H1 (cell line): ENCODE measurements at regions not wholly inside any gene's neighbourhood (a gene's known extent, or its start where the extent isn't known, plus 50 kb on each side); places are given as distances from the start of the nearest gene placed in this dataset.
A peak's percentile ranks its signal among the peaks of the same experiment; 100 is the strongest.

Source experiments
- CTCF ChIA-PET: fragments of 300-600 bp; sonication (Branson Sonifier 250); formaldehyde crosslinking; loops from one replicate; lab custom pipeline; 2021; ENCODE audit not compliant: partially characterized antibody; lab: Charles Lee
- POLR2A ChIA-PET: fragments of 300-600 bp; sonication (Branson Sonifier 250); formaldehyde crosslinking; loops from one replicate; lab custom pipeline; 2021; ENCODE audit warnings: inconsistent platforms; ENCODE audit not compliant: partially characterized antibody; lab: Charles Lee
- DNase-seq, 2 experiments: peaks; one replicate each; pipeline versions ENCODE4 v3.0.0 to v3.0.0-alpha.2; 2010 to 2022; ENCODE audit warnings: low spot score in 2 of 2, low read depth in 1 of 2, mixed read lengths in 1 of 2
- FAIRE-seq: peaks from 2 replicates; lab custom pipeline; 2011; peaks lifted over from hg19 to GRCh38; lab: Jason Lieb, UNC
- H2AFZ ChIP-seq: 2 replicates; pipeline ENCODE4 v1.8.1; 2012; ENCODE audit warnings: low read length, inconsistent platforms
- H2AK5ac ChIP-seq: 2 replicates; pipeline ENCODE4 v1.6.1; 2013; ENCODE audit warnings: low read depth, low read length
- H2BK120ac ChIP-seq: replicated peaks from 2 replicates; pipeline ENCODE3; 2013; ENCODE audit warnings: low read depth, low read length, inconsistent platforms
- H2BK12ac ChIP-seq: 2 replicates; pipeline ENCODE4 v1.6.1; 2013; ENCODE audit warnings: low read depth, low read length
- H2BK15ac ChIP-seq: 2 replicates; pipeline ENCODE4 v1.6.1; 2013; ENCODE audit warnings: low read length
- H2BK20ac ChIP-seq: 2 replicates; pipeline ENCODE4 v1.6.1; 2013; ENCODE audit warnings: low read length
- H2BK5ac ChIP-seq: 2 replicates; pipeline ENCODE4 v1.6.1; 2013; ENCODE audit warnings: low read depth, low read length
- H3K14ac ChIP-seq: 2 replicates; pipeline ENCODE4 v1.6.1; 2013; ENCODE audit warnings: inconsistent platforms; ENCODE audit not compliant: insufficient read length
- H3K18ac ChIP-seq: 2 replicates; pipeline ENCODE4 v1.6.1; 2013; ENCODE audit warnings: low read length; ENCODE audit errors: extremely low read depth
- H3K23ac ChIP-seq: 2 replicates; pipeline ENCODE4 v1.6.1; 2013; ENCODE audit warnings: inconsistent platforms; ENCODE audit not compliant: insufficient read length
- H3K23me2 ChIP-seq: 2 replicates; pipeline ENCODE4 v1.6.1; 2013; ENCODE audit warnings: low read depth, low read length
- H3K27ac ChIP-seq: 2 replicates; pipeline ENCODE4 v1.6.1; 2011; ENCODE audit warnings: low read depth, low read length, inconsistent platforms
- H3K27me3 ChIP-seq, 4 experiments: replicated peaks in 1 of 4; 1 replicate in 1 of 4; 2 replicates in 3 of 4; pipeline versions ENCODE4 v1.6.1 to v1.8.1; 2011 to 2013; ENCODE audit warnings: low read length in 3 of 4, mild to moderate bottlenecking in 3 of 4, inconsistent platforms in 2 of 4, mixed read lengths in 2 of 4, moderate library complexity in 1 of 4; ENCODE audit not compliant: control insufficient read depth in 3 of 4, insufficient read depth in 3 of 4; ENCODE audit errors: extremely low read depth in 1 of 4
- H3K36me3 ChIP-seq, 4 experiments: 2 replicates each; pipeline versions ENCODE4 v1.6.1 to v1.8.1; 2011 to 2013; ENCODE audit warnings: mild to moderate bottlenecking in 4 of 4, low read length in 3 of 4, moderate library complexity in 2 of 4, control low read depth in 1 of 4, inconsistent platforms in 1 of 4; ENCODE audit not compliant: insufficient read depth in 4 of 4, control insufficient read depth in 2 of 4
- H3K4ac ChIP-seq: replicated peaks from 2 replicates; pipeline ENCODE3; 2013; ENCODE audit warnings: low read length, low read depth, mixed read lengths, inconsistent platforms; ENCODE audit not compliant: insufficient read length
- H3K4me1 ChIP-seq, 4 experiments: replicated peaks in 1 of 4; 1 replicate in 1 of 4; 2 replicates in 3 of 4; pipeline versions ENCODE4 v1.6.1 to v1.8.1; 2011 to 2013; ENCODE audit warnings: low read length in 3 of 4, inconsistent platforms in 2 of 4, mixed read lengths in 1 of 4; ENCODE audit not compliant: insufficient read depth in 4 of 4, control insufficient read depth in 3 of 4
- H3K4me2 ChIP-seq, 2 experiments: 2 replicates each; pipeline versions ENCODE4 v1.6.1 to v1.8.1; 2011 to 2013; ENCODE audit warnings: low read depth in 2 of 2, low read length in 2 of 2, control low read depth in 1 of 2, inconsistent platforms in 1 of 2, mild to moderate bottlenecking in 1 of 2; ENCODE audit not compliant: insufficient read depth in 1 of 2
- H3K4me3 ChIP-seq, 4 experiments: fragments of 200-600, 300-600 bp in 1 of 4; sonication (generic), shearing (Covaris generic), sonication (Bioruptor Twin) in 1 of 4; 2 replicates each; pipeline versions ENCODE4 v1.5.1 to v1.8.1; 2011 to 2016; ENCODE audit warnings: low read length in 4 of 4, low read depth in 3 of 4, control low read depth in 2 of 4, inconsistent platforms in 2 of 4, mild to moderate bottlenecking in 2 of 4, mixed read lengths in 1 of 4, moderate library complexity in 1 of 4; ENCODE audit not compliant: insufficient read depth in 2 of 4; ENCODE audit errors: extremely low read depth in 1 of 4
- H3K56ac ChIP-seq: replicated peaks from 2 replicates; pipeline ENCODE3; 2013; ENCODE audit warnings: low read depth, mild to moderate bottlenecking, mixed read lengths, low read length, inconsistent platforms; ENCODE audit not compliant: insufficient read length
- H3K79me1 ChIP-seq: 2 replicates; pipeline ENCODE4 v1.6.1; 2013; ENCODE audit warnings: low read depth, low read length, control low read depth
- H3K79me2 ChIP-seq, 2 experiments: 2 replicates each; pipeline versions ENCODE4 v1.6.1 to v1.8.1; 2012 to 2013; ENCODE audit warnings: low read length in 2 of 2, mild to moderate bottlenecking in 2 of 2, inconsistent platforms in 1 of 2; ENCODE audit not compliant: insufficient read depth in 2 of 2, control insufficient read depth in 1 of 2
- H3K9ac ChIP-seq, 4 experiments: replicated peaks in 1 of 4; 1 replicate in 1 of 4; 2 replicates in 3 of 4; pipeline versions ENCODE4 v1.6.1 to v1.8.1; 2011 to 2013; ENCODE audit warnings: low read depth in 3 of 4, low read length in 3 of 4, control low read depth in 2 of 4, mild to moderate bottlenecking in 2 of 4, moderate library complexity in 2 of 4, inconsistent platforms in 1 of 4; ENCODE audit errors: extremely low read depth in 1 of 4
- H3K9me3 ChIP-seq, 2 experiments: 2 replicates each; pipeline versions ENCODE4 v1.6.1 to v1.8.1; 2012 to 2013; ENCODE audit warnings: mild to moderate bottlenecking in 2 of 2, moderate library complexity in 2 of 2, control low read depth in 1 of 2, inconsistent platforms in 1 of 2, low read depth in 1 of 2, low read length in 1 of 2, mixed read lengths in 1 of 2; ENCODE audit not compliant: insufficient read depth in 2 of 2
- H4K20me1 ChIP-seq, 2 experiments: replicated peaks in 1 of 2; 2 replicates each; pipeline versions ENCODE3 to v1.8.1; 2011 to 2013; ENCODE audit warnings: inconsistent platforms in 2 of 2, low read length in 2 of 2, mild to moderate bottlenecking in 1 of 2; ENCODE audit not compliant: insufficient read depth in 2 of 2, control insufficient read depth in 1 of 2
- H4K5ac ChIP-seq: 2 replicates; pipeline ENCODE4 v1.6.1; 2013; ENCODE audit warnings: low read length, low read depth, mixed read lengths, inconsistent platforms; ENCODE audit not compliant: insufficient read length
- H4K8ac ChIP-seq: 2 replicates; pipeline ENCODE4 v1.8.0; 2013; ENCODE audit warnings: mild to moderate bottlenecking, moderate library complexity, low read length, inconsistent platforms; ENCODE audit not compliant: insufficient read depth; ENCODE audit errors: extremely low read depth
- H4K91ac ChIP-seq: replicated peaks from 2 replicates; pipeline ENCODE3; 2013; ENCODE audit warnings: low read length, mixed read lengths, inconsistent platforms; ENCODE audit not compliant: insufficient read length
- WGBS, 2 experiments: shearing (Covaris generic) in 1 of 2; methylation state at CpG; one replicate each; pipeline versions ENCODE4 v1.1.6 to v1.1.7; 2013 to 2015; ENCODE audit warnings: low lambda C conversion rate in 2 of 2, mixed read lengths in 2 of 2, inconsistent platforms in 1 of 2, low coverage in 1 of 2, missing lambda C conversion rate in 1 of 2; ENCODE audit not compliant: insufficient replicate concordance in 2 of 2, insufficient coverage in 1 of 2, insufficient read length in 1 of 2; ENCODE audit errors: extremely low coverage in 1 of 2, missing lambda C conversion rate in 1 of 2; 5-methylcytosine and 5-hydroxymethylcytosine counted together

- Histone ChIP-seq H3K36me3 (no peaks in the 10 kb centered on the region; a peak in 1 of 8 replicates), H3K4ac (peak overlapping the region; percentile 23), H3K56ac (no peak overlapping the region), H3K27ac (no peak overlapping the region), H2AFZ (no peak overlapping the region), H3K79me2 (no peaks in the 10 kb centered on the region), H3K14ac (no peak overlapping the region), H3K27me3 (no peaks in the 10 kb centered on the region), H3K4me3 (peak overlapping the region in 1 of 4 experiments; percentile 10; a peak in 1 of 8 replicates), H2BK12ac (no peak overlapping the region), H3K4me1 (peaks cover 2 to 16% (median 13%) of the 10 kb centered on the region in 4 experiments; a peak in 4 of 7 replicates), H2BK120ac (no peak overlapping the region), H3K23ac (no peak overlapping the region), H4K91ac (no peak overlapping the region), H4K5ac (no peak overlapping the region), H4K20me1 (no peaks in the 10 kb centered on the region), H3K23me2 (no peaks in the 10 kb centered on the region), H2BK15ac (no peak overlapping the region), H4K8ac (no peak overlapping the region), H3K9me3 (peaks cover 18% of the 10 kb centered on the region in 2 experiments), H3K4me2 (peak overlapping the region in 1 of 2 experiments; percentile 42; a peak in 2 of 4 replicates), H3K9ac (no peak overlapping the region), H2BK20ac (no peak overlapping the region), H3K79me1 (no peaks in the 10 kb centered on the region), H2AK5ac (no peak overlapping the region), H2BK5ac (peak overlapping the region; percentile 54; the same call in 1 of the 2 replicates), H3K18ac (no peak overlapping the region)
- ChIA-PET CTCF (interaction anchor here (1.1 to 1.4 kb wide), 3 partner anchors 9 to 373 kb away, joined by 3 to 4 read pairs (median 3); no protein-coding TSS in a partner anchor), POLR2A (interaction anchor here (0.6 to 2.0 kb wide), 6 partner anchors 9 to 266 kb away, joined by 3 to 7 read pairs (median 4); no protein-coding TSS in a partner anchor)
- WGBS, 2 experiments = 19% methylated on average over 1 of the region's 1 CpG; no CpG with 5 or more reads in 1 of the 2 experiments
- FAIRE-seq (no peak), DNase-seq (no peak)
Measured at GRCh38 chr12:89087876-89088275, 264.4 kb downstream of the DUSP6 start.
